Ectodermal cell (in vitro differentiated cells): ENCODE measurements at regions not wholly inside any gene's neighbourhood (a gene's known extent, or its start where the extent isn't known, plus 50 kb on each side); places are given as distances from the start of the nearest gene placed in this dataset.

Source experiments
- H3K27ac ChIP-seq: 2 replicates; pipeline ENCODE4 v1.7.0; 2013; ENCODE audit warnings: mild to moderate bottlenecking, low read depth, low read length; ENCODE audit not compliant: insufficient read depth, poor library complexity, severe bottlenecking
- H3K27me3 ChIP-seq: 2 replicates; pipeline ENCODE4 v1.7.0; 2013; ENCODE audit warnings: mild to moderate bottlenecking, low read length; ENCODE audit not compliant: insufficient read depth, control insufficient read depth, poor library complexity, severe bottlenecking
- H3K36me3 ChIP-seq: one replicate; pipeline ENCODE4 v1.7.0; 2013; ENCODE audit warnings: low read length; ENCODE audit not compliant: control insufficient read depth, insufficient read depth
- H3K4me1 ChIP-seq: one replicate; pipeline ENCODE4 v1.7.0; 2013; ENCODE audit warnings: low read length; ENCODE audit not compliant: control insufficient read depth, insufficient read depth
- H3K4me3 ChIP-seq: 2 replicates; pipeline ENCODE4 v1.7.0; 2013; ENCODE audit warnings: low read depth, low read length, control low read depth; ENCODE audit not compliant: insufficient read depth
- H3K9me3 ChIP-seq: 2 replicates; pipeline ENCODE4 v1.7.0; 2013; ENCODE audit warnings: mild to moderate bottlenecking, low read length, moderate library complexity; ENCODE audit not compliant: control insufficient read depth
- WGBS, 2 experiments: methylation state at CpG; one replicate each; pipeline ENCODE4 v1.1.7; 2013; ENCODE audit warnings: missing lambda C conversion rate in 2 of 2; 5-methylcytosine and 5-hydroxymethylcytosine counted together

DNA sequence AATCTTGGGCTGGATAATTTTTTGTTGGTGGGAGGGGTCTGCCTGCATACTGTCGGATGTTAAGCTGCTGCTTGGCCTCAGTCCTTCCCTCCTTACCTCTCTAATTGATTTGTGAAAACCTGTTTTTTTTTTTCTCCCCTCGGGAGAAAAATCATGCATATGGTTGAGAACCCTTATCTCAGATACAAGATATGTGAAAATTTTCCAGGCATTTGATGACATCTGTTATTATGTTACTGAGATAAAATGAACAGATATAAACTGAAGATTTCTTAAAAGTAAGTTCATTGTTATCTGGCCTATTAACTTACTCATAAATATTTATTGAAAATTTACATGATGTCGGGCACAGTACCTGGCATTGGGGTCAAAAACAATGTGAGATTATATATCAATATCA is 1375.7 kb downstream of the PCDH9 start:
- H3K4me1 ChIP-seq = no peaks in the 10 kb centered on the region
- H3K4me3 ChIP-seq = no peak overlapping the region
- no peaks in the 10 kb centered on the region for H3K9me3 ChIP-seq
- 80% methylated on average over 1 of the region's 3 CpGs; no CpG with 5 or more reads in 1 of the 2 experiments for WGBS, 2 experiments
- H3K27ac ChIP-seq = no peak overlapping the region
- H3K36me3 ChIP-seq = no peaks in the 10 kb centered on the region
- H3K27me3 ChIP-seq = no peaks in the 10 kb centered on the region

DNA sequence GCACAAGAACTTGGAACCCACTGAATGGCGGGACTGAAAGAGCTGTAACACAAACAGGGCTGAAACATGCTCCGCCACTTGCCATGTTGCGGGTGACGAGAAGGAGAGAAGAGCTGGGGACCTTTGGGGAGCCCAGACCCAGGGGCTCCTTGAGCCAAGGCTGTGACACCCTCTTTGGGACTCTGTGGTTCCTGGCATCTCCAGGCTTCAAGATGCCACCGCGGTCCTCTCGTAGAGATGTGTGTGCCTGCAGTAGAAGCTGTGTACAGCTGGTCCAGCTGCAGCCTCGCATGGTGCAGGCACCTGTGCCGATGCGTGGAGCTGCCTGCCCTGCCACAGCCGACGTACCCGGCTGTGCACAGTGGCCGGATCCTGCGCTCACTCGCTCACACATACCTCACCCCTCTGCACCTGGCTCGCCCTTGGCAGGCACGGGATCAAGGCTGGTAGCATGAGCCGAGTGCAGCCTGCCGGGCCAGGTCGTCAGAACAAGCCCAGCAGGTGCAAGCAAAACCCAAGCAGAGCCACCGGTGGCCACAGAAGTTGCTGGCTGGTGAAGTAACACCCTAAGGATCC is 1385.8 kb downstream of the PCDH9 start:
- Histone ChIP-seq H3K27ac (no peak overlapping the region), H3K4me3 (no peak overlapping the region), H3K9me3 (no peaks in the 10 kb centered on the region), H3K36me3 (no peaks in the 10 kb centered on the region), H3K4me1 (no peaks in the 10 kb centered on the region), H3K27me3 (no peaks in the 10 kb centered on the region)
- WGBS, 2 experiments = 94% methylated on average over 22 of the region's 22 CpGs

- WGBS, 2 experiments = 93 to 94% methylated on average over 13 of the region's 13 CpGs
- no peaks in the 10 kb centered on the region for H3K27me3 ChIP-seq
- no peak overlapping the region for H3K27ac ChIP-seq
- H3K4me3 ChIP-seq = no peak overlapping the region
- no peaks in the 10 kb centered on the region for H3K9me3 ChIP-seq
- H3K4me1 ChIP-seq = no peaks in the 10 kb centered on the region
- H3K36me3 ChIP-seq = no peaks in the 10 kb centered on the region
These were observed 1386.8 kb downstream of the PCDH9 start for GRCh38 chr13:65843314-65843731.

- WGBS, 2 experiments = 91 to 96% methylated on average over 2 of the region's 3 CpGs
- Histone ChIP-seq H3K4me3 (no peak overlapping the region), H3K36me3 (no peaks in the 10 kb centered on the region), H3K9me3 (no peaks in the 10 kb centered on the region), H3K27me3 (no peaks in the 10 kb centered on the region), H3K4me1 (no peaks in the 10 kb centered on the region), H3K27ac (no peak overlapping the region)
These were observed 1389.0 kb downstream of the PCDH9 start for GRCh38 chr13:65841156-65841555.

GRCh38 chr13:65836066-65836465 is 1394.1 kb downstream of the PCDH9 start:
- no peaks in the 10 kb centered on the region for H3K36me3 ChIP-seq
- H3K4me1 ChIP-seq = no peaks in the 10 kb centered on the region
- no peak overlapping the region for H3K4me3 ChIP-seq
- no peak overlapping the region for H3K27ac ChIP-seq
- no peaks in the 10 kb centered on the region for H3K9me3 ChIP-seq
- H3K27me3 ChIP-seq = no peaks in the 10 kb centered on the region

- Histone ChIP-seq H3K27ac (no peak overlapping the region), H3K9me3 (no peaks in the 10 kb centered on the region), H3K4me3 (no peak overlapping the region), H3K36me3 (no peaks in the 10 kb centered on the region), H3K4me1 (no peaks in the 10 kb centered on the region), H3K27me3 (no peaks in the 10 kb centered on the region)
- 50% methylated on average over 2 of the region's 2 CpGs; no CpG with 5 or more reads in 1 of the 2 experiments for WGBS, 2 experiments
These were observed 1395.2 kb downstream of the PCDH9 start for GRCh38 chr13:65834897-65835296.

DNA sequence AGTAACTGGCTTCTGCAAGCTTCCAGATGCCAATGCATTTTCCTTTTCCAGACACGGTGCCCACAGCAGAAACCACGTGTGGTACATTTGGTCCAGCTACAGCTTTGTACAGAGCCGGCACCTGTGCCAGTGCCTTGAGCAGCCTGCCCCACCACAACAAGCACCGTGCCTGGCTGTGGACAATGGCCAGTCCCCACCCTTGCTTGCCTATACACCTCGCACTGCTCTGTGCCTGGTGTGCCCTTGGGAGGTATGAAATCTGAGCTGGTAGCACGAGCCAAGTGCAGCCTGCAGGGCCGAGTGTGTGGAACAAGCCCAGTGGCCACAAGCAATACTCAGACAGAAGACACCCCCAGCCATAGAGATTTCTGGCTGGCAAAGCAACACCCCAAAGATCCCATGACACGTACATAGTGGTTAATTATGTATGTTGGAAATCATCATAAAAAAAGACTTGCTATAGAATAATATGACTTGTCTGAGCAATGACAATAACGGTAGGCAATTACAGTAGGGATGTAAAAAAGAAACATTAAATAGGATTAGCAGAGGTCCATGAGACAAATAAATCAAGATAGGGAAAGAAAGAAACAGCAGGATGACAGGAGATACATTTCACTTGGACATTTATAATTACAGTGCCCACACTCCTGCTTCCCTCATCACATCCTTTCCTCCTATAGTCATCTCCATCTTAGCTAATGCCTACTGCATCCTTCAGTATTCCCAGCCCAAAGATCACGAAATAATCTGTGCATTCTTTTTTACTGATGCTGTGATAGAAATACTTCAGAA is 1399.5 kb downstream of the PCDH9 start:
- Histone ChIP-seq H3K9me3 (no peaks in the 10 kb centered on the region), H3K36me3 (no peaks in the 10 kb centered on the region), H3K27ac (no peak overlapping the region), H3K4me3 (no peak overlapping the region), H3K4me1 (no peaks in the 10 kb centered on the region), H3K27me3 (no peaks in the 10 kb centered on the region)
- 93 to 94% methylated on average over 9 to 10 of the region's 10 CpGs for WGBS, 2 experiments

GRCh38 chr13:65829241-65830008 is 1400.7 kb downstream of the PCDH9 start:
- 95 to 97% methylated on average over 16 of the region's 16 CpGs for WGBS, 2 experiments
- Histone ChIP-seq H3K27ac (no peak overlapping the region), H3K4me1 (no peaks in the 10 kb centered on the region), H3K4me3 (no peak overlapping the region), H3K36me3 (no peaks in the 10 kb centered on the region), H3K27me3 (no peaks in the 10 kb centered on the region), H3K9me3 (no peaks in the 10 kb centered on the region)

DNA sequence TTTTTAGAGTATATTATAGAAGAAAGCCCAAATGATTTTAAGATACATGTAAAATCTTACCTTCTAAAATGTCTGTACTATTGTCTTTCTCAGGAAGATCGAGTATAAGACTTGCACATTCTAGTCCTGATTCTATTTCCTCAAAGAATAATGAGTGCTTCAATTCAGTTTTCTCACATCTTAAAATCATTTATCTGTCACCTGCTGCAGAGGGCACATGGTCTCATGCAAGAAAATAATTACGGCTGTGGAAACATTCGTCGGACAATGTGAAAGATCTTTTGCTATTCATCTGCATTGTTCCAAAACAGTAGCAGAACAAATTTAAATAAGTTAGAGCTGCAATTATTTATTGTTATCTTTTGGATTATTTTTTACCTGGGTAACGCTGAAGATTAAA is 1403.5 kb downstream of the PCDH9 start:
- no peak overlapping the region for H3K4me3 ChIP-seq
- H3K36me3 ChIP-seq = no peaks in the 10 kb centered on the region
- 90 to 93% methylated on average over 4 to 5 of the region's 5 CpGs for WGBS, 2 experiments
- H3K4me1 ChIP-seq = no peaks in the 10 kb centered on the region
- H3K27me3 ChIP-seq = no peaks in the 10 kb centered on the region
- no peaks in the 10 kb centered on the region for H3K9me3 ChIP-seq
- no peak overlapping the region for H3K27ac ChIP-seq

- Histone ChIP-seq H3K4me3 (no peak overlapping the region), H3K4me1 (no peaks in the 10 kb centered on the region), H3K36me3 (no peaks in the 10 kb centered on the region), H3K9me3 (no peaks in the 10 kb centered on the region), H3K27me3 (no peaks in the 10 kb centered on the region), H3K27ac (no peak overlapping the region)
- WGBS, 2 experiments = 100% methylated on average over 1 of the region's 1 CpG; no CpG with 5 or more reads in 1 of the 2 experiments
These were observed 1405.1 kb downstream of the PCDH9 start for GRCh38 chr13:65825039-65825438.
